NCI-H446 (cell line): ENCODE measurements at regions not wholly inside any gene's neighbourhood (a gene's known extent, or its start where the extent isn't known, plus 50 kb on each side); places are given as distances from the start of the nearest gene placed in this dataset.

Experiments
- DNase-seq, 2 experiments: peaks; one replicate each; lab custom pipeline; 2025; lab: John Stamatoyannopoulos, UW

GRCh38 chr22:34055525-34056200 is 135.4 kb upstream of the LARGE1 start:
- no peak for DNase-seq

GRCh38 chr22:34057726-34058125 is 137.4 kb upstream of the LARGE1 start:
- no peak for DNase-seq

DNA sequence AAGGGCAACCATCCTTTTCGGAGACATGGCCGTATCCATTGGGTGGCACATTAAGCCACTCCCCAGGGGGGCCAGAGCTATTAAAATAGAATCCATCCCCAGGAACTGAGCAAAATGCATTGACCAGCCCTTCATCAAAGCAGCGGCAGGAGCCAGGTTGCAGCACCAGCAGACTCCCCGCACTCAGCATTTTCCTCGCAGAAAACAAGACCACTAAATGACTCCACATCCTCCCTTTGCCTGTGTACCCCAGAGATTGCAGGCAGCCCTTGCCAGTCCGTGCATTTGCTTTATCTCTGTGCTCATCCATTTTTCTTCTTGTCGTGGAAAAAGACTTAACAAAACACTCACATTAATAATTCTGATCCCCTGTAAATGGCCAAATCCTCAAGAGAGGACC is 144.4 kb upstream of the LARGE1 start:
- DNase-seq, result no peak

- no peak for DNase-seq
These were observed 146.8 kb upstream of the LARGE1 start for GRCh38 chr22:34067031-34067430.

DNA sequence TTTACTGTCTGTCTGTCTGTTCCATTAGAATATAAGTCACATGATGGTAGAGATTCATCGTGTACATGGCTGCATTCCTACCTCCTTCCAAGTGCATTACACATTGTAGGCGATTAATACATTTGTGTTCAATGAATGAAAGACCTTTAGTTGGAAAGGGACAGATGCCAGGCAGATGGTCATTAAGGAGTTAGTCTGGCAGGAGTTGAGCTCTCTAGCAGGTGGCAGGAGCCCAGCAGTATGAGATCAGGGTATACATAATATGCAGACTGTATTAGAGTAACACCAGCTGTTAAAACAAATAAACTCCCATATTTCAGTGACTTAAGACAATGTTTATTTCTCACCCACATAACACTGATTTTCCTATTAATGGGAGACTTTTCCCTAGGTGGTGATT is 147.7 kb upstream of the LARGE1 start:
- no peak for DNase-seq

- no peak for DNase-seq
These were observed 149.8 kb upstream of the LARGE1 start for GRCh38 chr22:34070051-34070450.

GRCh38 chr22:34070531-34070930 is 150.3 kb upstream of the LARGE1 start:
- no peak for DNase-seq

DNA sequence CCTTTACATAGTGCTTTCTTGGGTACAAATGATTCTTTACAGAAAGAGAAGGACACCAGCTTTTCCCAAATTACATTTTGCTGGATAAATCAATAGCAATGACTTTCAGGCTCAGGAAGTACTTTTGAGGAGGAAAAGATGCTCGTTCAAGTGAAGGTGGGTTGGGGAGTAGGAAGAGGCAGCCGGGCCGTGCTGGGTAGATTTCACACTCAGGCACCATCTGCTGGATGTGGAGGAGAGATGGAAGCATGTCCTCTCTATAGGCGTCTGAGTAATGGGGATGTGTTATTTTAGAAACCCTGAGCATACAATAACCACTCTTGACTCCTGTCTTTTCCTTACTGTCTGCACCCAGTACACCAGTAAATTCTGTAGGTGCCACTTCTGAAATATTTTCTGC is 152.3 kb upstream of the LARGE1 start:
- DNase-seq, result no peak

- no peak for DNase-seq
These were observed 160.2 kb upstream of the LARGE1 start for GRCh38 chr22:34080433-34080832.

- DNase-seq, result no peak
These were observed 176.5 kb upstream of the LARGE1 start for GRCh38 chr22:34096770-34097169.

DNA sequence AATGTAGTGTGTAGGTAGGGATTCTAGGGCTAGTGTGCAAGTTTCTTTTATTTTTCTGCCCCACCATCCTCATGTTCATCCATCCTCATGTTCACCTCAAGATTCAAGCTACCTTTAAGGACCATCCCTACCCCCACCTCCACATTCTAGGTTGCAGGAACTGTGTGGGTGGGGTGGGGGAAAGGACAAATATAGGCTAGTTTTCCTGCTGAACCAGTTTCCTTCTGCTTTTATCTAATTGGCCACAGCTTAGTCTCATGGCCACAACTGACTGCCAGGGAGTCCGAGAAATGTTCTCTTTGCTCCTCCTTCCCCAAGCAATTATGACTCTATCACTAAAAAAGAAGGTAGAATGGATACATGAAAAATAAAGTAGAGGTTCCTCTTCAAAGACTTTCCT is 179.0 kb upstream of the LARGE1 start:
- no peak for DNase-seq

- DNase-seq, result no peak
These were observed 182.4 kb upstream of the LARGE1 start for GRCh38 chr22:34102633-34103032.

DNA sequence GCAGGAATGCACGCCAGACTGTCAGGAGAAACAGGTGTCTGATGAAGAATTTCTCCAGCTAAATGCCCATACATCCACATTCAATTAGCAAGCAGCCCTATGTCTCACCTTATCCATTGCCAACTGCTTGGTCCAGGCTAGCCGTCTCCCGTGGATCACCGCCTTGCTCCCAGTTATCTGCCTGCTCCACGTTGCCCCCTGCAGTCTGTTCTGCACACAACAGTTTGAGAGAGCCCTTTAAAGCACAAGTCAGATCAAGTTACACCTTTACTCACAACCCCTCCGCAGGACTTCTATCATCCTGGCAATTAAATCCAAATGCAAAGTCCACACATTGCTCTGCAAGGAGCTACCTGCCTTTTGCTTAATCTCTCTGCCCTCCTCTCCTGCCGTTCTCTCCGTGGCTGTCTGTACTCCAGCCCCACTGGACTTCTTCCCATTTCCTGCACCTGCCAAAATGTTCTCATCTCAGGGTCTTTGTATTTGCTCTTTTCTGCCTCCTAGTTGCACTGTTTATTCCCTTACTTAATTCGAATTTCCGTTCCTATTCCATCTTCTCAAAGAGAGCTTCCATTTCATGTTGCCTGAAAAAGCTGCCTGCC is 185.3 kb upstream of the LARGE1 start:
- no peak for DNase-seq

- no peak for DNase-seq
These were observed 187.9 kb upstream of the LARGE1 start for GRCh38 chr22:34108168-34108567.

- DNase-seq, result peak in 1 of 2 experiments; percentile 6
These were observed 191.0 kb upstream of the LARGE1 start for GRCh38 chr22:34111210-34111824.

DNA sequence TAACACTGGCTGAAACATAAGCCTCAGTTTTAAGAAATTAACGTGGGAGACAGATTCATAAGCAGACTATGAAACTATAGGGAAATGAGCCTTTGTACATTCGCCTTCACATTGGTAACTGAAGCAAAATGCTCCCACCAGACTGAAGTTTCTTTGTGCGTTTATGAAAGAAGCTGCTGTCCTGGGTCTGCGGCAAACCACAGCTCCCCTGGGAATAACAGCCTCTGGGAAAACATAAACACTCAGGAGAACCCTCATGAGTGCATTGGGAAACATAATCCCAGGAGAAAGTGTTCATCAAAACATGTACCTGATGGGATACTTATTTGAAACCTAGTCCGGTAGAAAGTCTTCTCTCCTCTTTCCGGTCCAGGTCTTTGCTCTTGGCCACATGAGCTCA is 193.1 kb upstream of the LARGE1 start:
- no peak for DNase-seq

GRCh38 chr22:34114406-34114805 is 194.1 kb upstream of the LARGE1 start:
- DNase-seq, result no peak

DNA sequence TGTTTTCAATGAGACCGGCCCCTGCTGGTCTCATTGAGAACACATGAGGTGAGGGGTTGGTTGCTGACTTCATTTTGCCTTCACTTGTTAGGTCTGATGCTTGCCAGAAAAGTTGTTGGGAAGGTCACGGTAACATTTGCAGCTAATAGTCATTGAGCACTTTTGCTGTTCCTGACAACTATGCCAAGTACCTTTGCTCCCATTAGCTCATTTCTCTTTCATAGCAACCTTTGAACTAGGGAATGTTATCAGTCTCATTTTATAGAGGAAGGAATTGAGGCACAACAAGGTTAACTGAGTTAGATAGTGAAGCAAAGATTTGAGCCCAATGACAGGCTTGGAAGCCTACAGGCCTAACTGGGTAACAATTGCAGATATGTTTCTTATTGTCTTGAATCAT is 195.4 kb upstream of the LARGE1 start:
- no peak for DNase-seq

DNA sequence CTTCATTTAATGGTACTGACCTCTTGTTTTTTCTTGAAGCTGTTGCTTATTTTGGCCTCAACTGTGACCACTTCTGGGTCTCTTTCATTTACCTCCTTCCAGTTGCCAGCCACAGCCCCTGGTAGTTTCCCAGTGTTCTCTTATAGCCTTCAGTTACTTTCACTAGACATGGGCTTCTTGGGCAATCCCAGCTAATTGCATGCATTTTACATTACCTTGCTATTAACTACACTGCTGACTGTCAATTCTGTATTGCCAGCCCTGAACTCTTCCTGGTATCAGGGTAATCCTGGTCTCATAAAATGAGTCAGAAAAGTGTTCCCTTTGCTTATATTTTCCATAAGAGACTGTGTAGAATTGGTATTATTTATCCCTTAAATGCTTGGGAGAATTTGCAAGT is 195.8 kb upstream of the LARGE1 start:
- DNase-seq, result no peak

- DNase-seq, result no peak
These were observed 201.8 kb upstream of the LARGE1 start for GRCh38 chr22:34122042-34122441.

DNA sequence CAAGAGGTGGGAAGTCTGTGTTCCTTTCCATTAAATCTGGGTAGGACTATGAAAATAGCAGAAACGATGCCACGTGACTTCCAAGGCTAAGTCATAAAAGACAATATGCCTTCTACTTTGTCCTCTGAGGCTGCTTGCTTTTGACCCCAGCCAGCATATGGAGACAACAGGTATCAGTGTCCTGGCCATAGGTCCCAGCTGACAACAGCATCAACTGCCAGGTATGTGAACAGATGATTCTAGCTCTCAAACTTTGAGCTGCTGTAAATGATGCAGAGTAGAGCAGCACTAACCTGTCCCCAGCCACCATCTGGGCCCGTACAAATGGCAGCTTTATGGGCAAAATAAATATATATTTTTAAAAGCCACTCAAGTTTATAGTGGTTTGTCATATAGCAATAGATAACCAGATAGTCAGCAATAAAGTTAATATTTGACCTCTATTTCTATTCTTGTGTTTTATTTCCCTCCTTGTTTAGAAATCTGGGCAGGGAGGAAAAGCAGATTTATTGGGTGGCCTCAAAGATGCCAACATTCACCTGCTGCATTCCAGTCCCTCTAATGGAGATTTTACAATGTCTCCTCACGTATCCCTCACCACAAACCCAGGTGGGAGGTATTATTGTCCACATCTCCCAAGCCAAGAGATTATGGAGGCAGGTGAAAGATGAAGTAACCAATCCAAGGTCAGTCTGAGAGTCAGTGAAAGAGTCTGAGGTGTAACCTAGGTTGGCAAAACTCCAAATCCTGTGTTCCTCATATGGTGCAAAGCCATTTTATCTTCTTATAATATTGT is 209.6 kb upstream of the LARGE1 start:
- DNase-seq, result no peak

GRCh38 chr22:34135749-34136148 is 215.5 kb upstream of the LARGE1 start:
- no peak for DNase-seq

DNA sequence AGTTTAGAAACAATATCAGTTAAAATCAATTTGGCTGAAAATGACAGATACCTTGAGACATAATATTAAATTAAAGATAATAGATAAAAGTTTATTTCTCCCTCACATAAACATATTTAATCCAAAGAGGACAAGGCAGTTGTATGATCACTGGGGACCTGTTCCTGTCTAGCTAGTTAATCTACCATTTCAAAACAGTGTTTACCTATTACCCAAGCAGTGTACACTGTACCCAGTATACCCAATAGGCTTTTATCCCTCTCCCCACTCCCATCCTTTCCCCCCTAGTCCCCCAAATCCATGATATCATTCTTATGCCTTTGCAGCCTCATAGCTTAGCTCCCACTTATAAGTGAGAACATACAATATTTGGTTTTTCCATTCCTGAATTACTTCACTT is 229.7 kb upstream of the LARGE1 start:
- DNase-seq, result no peak
